GM21528 (cell line): ENCODE measurements at regions not wholly inside any gene's neighbourhood (a gene's known extent, or its start where the extent isn't known, plus 50 kb on each side); places are given as distances from the start of the nearest gene placed in this dataset.

ENCODE experiments used
- ATAC-seq: cut with Tn5 transposase; IDR thresholded peaks from one replicate; pipeline ENCODE4 v1.9.1; 2021; ENCODE audit warnings: mild to moderate bottlenecking, moderate library complexity; ENCODE audit not compliant: unreplicated experiment, low FRiP score

- ATAC-seq, result no peak
Measured at GRCh38 chr9:113695901-113696300, 180.2 kb upstream of the ZNF618 start.

- no peak for ATAC-seq
Measured at GRCh38 chr9:113701774-113702755, 174.0 kb upstream of the ZNF618 start.

GRCh38 chr9:113705306-113705927 is 170.7 kb upstream of the ZNF618 start:
- no peak for ATAC-seq

GRCh38 chr9:113705928-113706519 is 170.1 kb upstream of the ZNF618 start:
- no peak for ATAC-seq

GRCh38 chr9:113707953-113708695 is 168.0 kb upstream of the ZNF618 start:
- ATAC-seq, result no peak

GRCh38 chr9:113708821-113709713 is 167.0 kb upstream of the ZNF618 start:
- no peak for ATAC-seq

- ATAC-seq, result no peak
Measured at GRCh38 chr9:113709721-113710120, 166.4 kb upstream of the ZNF618 start.

- ATAC-seq, result no peak
Measured at GRCh38 chr9:113711251-113711650, 164.9 kb upstream of the ZNF618 start.

GRCh38 chr9:113712053-113712452 is 164.1 kb upstream of the ZNF618 start:
- no peak for ATAC-seq

GRCh38 chr9:113715086-113715485 is 161.0 kb upstream of the ZNF618 start:
- no peak for ATAC-seq

- ATAC-seq, result no peak
Measured at GRCh38 chr9:113719919-113720318, 156.2 kb upstream of the ZNF618 start.

- no peak for ATAC-seq
Measured at GRCh38 chr9:113720495-113720894, 155.6 kb upstream of the ZNF618 start.

GRCh38 chr9:113721856-113722255 is 154.3 kb upstream of the ZNF618 start:
- ATAC-seq, result no peak

GRCh38 chr9:113724202-113724601 is 151.9 kb upstream of the ZNF618 start:
- no peak for ATAC-seq

- no peak for ATAC-seq
Measured at GRCh38 chr9:113728989-113729388, 147.1 kb upstream of the ZNF618 start.

- no peak for ATAC-seq
Measured at GRCh38 chr9:113734826-113735225, 141.3 kb upstream of the ZNF618 start.

- no peak for ATAC-seq
Measured at GRCh38 chr9:113737517-113738271, 138.4 kb upstream of the ZNF618 start.

GRCh38 chr9:113738496-113738892 is 137.6 kb upstream of the ZNF618 start:
- ATAC-seq, result no peak
